DMS 273 (cell line): ENCODE measurements at regions not wholly inside any gene's neighbourhood (a gene's known extent, or its start where the extent isn't known, plus 50 kb on each side); places are given as distances from the start of the nearest gene placed in this dataset.

ENCODE experiments used
- DNase-seq: peaks from one replicate; lab custom pipeline; 2025; ENCODE audit not compliant: unreplicated experiment; lab: John Stamatoyannopoulos, UW

GRCh38 chr3:59451800-59452746 is 402.2 kb upstream of the CFAP20DC start:
- DNase-seq, result no peak

DNA sequence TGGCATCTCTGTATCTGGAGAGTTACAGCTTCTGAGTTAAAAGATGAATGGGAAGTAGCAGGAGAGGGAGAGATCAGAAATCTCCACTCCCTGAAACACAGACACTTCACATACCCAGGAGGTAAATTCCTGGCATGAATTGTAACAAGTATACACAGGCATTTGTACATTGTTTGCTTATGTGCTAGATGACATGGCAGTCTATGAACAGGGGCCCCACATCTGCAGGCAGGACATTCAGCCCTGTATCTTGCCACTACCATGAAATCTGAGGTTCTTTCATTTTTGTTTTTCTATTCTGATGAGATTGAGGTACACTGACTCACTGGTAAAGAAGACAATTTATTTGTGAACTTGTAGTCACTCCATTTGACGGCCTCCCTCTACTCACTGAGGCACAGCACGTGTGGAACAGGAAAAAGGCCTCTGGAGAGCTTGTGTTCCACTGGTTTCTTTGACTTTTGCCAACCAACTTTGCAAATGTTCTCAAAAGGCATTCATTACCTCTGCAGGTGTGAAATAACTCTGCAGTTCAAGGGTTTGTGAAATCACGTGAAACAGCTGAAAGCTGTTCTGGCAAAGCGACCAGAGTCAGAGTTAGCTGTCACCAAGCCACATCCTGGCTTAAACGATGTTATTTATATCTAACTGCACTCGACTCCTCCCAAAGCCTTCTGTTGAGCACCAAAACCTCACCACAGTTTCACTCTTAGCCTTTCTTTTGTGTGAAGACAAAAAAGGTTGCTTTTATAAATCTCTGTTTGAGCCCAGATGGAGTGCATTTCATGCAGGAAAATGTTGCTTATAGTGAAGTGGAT is 401.3 kb upstream of the CFAP20DC start:
- no peak for DNase-seq

- DNase-seq, result no peak
These were observed 400.6 kb upstream of the CFAP20DC start for GRCh38 chr3:59450437-59450836.

DNA sequence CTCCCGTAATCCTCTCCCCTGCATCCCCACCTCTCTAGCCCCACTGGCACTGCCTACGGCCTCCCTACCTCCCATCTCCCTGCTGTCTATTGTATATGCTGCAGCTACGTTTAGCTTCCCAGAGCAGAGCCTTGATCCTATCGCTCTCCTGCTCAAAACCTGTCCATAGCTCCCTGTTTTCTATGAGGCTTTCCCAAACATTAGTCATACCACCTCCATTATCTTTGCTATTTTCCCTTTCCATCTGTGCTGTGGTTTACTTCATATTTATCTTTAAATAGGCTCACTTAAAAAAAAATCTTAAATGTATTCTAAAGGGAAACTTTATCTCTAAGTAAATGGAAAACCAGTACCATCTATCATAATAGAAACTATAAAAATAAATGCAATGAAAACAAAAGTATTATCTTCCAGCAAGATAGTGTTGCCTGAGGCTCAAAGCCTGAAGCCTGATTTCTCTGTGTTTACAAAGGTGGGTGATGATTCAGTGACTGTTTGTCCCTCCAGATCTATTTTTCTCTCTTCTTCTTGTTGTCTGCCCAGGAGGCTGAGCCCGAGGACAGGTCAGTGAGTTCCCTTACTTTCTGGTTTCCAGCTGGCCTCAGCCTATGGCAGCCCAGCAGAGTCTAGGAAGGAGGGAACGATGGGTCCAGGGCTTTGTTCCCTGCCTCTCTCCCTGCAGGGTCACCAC is 397.1 kb upstream of the CFAP20DC start:
- DNase-seq, result no peak

DNA sequence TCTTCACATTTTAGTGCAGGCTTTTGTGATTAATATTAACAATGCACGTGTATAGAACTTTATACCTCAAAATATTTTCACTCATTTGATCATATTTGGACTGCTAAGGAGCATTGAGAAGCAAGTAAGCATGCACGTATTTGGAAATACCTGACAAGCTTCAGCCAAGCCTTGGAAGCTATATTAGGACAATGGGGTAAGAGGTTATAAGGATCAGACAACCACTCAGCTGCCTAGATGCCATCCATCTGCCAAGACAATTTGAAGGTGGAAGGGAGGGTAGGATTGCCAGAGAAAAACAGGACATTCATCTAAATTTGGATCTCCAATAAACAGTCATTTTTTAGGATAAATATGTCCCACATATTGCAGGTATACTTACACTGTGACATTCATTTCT is 394.9 kb upstream of the CFAP20DC start:
- no peak for DNase-seq

- DNase-seq, result no peak
These were observed 394.5 kb upstream of the CFAP20DC start for GRCh38 chr3:59444294-59444671.

- no peak for DNase-seq
These were observed 393.9 kb upstream of the CFAP20DC start for GRCh38 chr3:59443618-59444293.

GRCh38 chr3:59442046-59442445 is 392.2 kb upstream of the CFAP20DC start:
- no peak for DNase-seq

- DNase-seq, result no peak
These were observed 390.6 kb upstream of the CFAP20DC start for GRCh38 chr3:59440285-59441028.

DNA sequence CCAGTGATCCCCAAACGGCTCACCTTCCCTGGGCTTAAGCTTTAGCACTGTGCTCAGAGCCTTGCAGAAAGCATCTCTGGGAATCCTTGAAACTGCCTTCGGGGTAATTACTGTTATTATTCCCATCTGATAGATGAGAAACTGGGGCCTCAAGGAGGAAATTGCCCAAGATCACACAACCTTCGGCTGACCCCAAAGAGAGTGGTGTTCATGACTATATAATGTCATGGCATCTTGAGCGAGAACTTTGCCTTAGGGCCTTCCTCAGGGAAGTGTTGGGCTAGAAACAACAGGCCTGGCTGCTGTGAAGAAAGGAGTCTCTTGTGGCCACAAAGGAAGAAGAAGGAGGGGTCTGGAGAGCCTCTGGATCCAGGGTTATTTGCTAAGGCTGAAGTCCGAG is 388.7 kb upstream of the CFAP20DC start:
- DNase-seq, result no peak

GRCh38 chr3:59436164-59436958 is 386.5 kb upstream of the CFAP20DC start:
- DNase-seq, result peak; percentile 1

- no peak for DNase-seq
These were observed 383.7 kb upstream of the CFAP20DC start for GRCh38 chr3:59433546-59433945.

DNA sequence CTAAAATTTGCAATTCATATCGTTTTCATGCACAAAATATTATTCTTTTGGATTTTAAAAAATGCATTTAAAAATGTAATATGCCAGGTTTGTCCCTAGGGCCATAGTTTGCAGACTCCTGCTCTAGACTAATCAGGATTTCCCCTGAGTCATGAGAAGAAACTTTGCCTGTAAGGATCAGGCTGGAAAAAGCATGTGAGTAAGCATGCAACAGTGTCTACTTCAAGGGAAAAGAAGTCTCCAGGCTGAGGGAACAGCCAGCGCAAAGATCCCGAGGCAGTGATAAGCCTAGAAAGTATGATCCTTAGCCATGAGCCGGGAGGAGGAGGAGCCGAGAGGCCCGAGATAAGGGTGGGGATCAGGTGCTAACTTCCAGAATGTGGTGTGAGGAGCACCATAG is 382.8 kb upstream of the CFAP20DC start:
- no peak for DNase-seq

DNA sequence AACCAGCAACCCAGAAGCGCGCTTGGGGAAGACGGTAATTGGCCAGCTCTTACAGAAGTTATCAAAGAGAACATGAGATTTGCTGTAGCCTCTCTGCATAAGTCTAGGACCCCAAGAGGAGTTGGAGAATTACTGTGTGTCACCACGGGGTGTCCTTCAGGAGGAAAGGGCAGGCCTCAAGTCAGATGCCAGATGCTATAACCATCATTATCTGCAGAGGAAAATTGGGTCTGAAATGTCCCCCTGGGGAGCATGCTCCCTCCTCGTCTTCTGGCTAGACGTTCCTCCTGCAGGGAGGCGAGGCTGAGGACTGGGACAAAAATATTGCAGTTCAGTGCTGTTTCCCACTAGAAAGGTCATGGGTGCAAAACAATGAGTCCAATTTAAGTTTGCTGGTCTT is 380.5 kb upstream of the CFAP20DC start:
- DNase-seq, result no peak

DNA sequence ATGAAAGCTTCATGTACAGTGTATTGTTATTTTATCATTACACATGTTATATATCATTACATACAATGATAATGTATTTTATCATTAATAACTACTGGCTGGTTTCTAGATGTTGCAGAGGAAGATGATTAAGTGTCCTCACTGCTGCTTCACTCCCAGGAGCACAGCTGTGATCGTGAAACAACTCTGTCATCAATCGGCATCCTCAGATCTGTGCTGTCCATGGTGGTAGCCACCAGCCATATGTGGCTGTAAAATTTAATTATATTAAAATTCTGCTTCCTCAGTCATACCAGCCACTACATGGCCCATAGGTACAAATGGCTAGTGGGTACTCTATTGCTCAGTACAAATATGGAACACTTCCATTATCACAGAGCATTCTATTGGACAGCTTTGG is 379.4 kb upstream of the CFAP20DC start:
- no peak for DNase-seq

DNA sequence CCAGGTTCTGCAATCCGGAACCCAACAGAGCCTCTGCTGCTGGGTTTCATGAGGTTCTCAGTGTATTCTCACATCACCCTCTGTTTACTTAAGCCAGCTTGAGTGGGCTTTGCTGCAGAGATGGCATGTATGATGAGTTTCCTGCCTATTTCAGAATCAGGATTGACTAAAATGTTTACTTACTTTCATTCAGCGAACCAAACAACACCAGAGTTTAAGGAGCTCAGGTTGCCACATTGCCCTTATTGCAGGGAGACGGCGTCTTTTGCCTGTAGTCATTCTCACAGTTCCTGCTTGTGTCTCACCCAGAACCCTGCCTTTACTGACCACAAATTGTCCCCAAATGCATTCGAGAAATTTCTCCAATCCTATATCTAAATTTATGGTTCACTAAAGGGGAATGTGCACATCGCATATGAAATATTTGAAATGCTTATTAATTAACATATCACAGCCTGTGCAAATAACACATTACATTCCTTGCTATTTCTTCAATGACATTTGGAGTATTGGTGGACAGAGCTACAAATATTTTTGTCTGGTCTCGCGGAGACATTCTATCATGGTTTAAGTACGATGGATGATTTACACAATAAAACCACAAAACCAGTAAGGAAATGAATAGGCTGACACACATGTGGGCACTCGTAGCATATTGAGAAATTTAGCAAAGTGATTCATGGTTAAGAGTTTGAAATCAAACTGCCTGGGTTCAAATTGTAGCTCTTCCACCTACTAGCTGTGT is 377.2 kb upstream of the CFAP20DC start:
- DNase-seq, result no peak

- no peak for DNase-seq
These were observed 376.1 kb upstream of the CFAP20DC start for GRCh38 chr3:59425942-59426341.

DNA sequence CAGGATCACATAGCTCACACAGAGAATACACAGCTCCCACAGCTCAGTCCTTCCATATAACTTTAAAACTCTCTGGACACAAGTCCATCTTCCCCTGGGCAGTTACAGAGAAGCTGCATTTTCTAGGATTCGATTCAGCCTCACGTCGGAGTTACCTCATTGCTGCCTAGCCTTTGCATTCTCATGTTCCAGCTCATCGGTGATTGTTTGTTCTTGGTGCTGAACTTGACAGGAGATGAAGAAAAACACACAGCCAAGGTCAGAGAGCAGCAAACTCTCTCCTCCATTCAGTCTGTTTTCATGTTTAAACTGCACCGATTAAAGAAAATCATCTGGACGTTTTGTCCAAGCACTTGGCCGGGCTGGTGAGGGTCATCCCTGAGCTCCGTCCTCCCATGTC is 375.5 kb upstream of the CFAP20DC start:
- DNase-seq, result no peak
